Fibroblast of gingiva (primary cell): ENCODE measurements at regions not wholly inside any gene's neighbourhood (a gene's known extent, or its start where the extent isn't known, plus 50 kb on each side); places are given as distances from the start of the nearest gene placed in this dataset.

ENCODE experiments used
- DNase-seq: peaks from one replicate; pipeline ENCODE4 v3.0.0-alpha.2; 2011; ENCODE audit warnings: low read depth

DNA sequence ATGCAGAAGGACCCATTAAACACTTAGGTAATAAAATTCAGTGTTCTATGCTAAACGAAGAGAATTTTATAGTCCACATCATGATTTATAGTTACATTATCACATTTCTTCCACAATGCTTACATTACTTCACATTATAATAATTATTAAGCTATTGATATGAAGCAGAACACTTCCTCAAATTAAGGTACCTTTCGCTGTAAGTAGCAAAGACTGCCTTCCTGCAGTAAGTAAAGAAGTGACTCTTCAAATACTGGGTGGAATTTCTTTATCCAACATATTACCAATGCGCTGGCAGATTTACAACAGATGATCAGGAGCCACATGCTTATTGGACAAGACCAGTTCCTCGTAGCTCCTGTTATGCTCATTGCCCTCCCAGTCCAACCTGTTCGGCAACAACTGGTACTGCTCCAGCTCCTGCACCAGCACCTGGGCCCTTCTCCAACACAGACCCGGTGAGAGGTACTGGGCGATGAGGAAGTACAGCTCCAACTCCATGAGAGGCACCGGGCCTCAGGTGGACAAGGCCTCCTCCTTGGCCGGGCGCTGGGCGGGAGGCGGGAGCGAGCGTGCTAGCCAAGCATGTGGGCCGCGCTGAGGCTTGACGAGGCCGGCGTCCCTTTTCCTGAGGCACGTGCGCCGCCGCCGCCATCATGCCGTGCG is 210.7 kb upstream of the ATP2B1 start:
- DNase-seq = no peak

DNA sequence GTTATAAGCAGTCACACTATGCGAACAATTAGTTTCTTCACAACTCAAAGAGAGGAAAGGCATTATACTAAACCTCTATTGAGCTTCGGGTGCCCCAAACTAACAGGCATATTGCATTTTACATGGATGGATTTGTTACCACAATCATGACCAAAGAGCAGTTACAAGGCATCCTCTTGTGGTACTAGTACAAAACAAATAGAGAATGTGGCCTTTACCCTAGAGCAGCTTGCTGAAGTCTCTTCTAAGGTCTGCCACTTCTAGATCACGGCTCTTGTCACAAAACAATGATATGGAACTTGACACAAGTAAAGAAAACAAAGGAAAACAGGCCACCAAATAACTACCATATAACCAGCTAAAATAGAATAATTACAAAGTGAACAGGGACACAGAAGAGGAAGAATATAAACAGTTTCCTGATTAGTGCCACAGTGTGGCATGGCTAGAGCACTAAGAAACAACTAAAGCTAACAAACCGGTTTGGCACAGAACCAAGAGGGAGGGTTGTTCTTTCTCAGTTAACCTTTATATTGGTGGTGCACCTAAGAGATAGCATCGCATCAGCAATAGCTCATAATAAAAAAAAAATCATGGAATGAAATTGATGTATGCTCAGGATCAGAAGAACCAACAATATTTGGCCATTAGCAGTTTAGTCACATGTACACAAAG is 209.7 kb upstream of the ATP2B1 start:
- no peak for DNase-seq

- DNase-seq = no peak
Measured at GRCh38 chr12:89909753-89910152, 201.1 kb upstream of the ATP2B1 start.

DNA sequence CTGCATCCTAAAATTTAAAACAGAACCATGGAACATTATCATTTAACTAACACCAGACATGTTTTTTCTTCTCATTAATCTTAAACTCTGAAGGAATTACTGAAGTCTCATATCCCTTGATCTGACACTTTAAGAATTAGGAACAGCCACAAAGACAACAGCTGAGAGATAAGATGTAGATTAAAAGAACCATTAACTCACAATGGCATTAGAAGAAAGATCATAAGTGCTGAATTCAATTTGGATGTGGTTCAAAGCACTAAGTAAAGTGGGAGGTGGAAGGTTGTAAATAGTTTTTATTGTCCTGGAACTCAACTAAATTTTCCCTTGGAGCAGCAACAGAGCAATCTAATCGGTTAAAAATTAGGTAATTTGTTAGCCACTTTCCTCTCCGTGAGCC is 199.0 kb upstream of the ATP2B1 start:
- no peak for DNase-seq

GRCh38 chr12:89906824-89907223 is 198.2 kb upstream of the ATP2B1 start:
- DNase-seq = no peak

GRCh38 chr12:89906178-89906577 is 197.5 kb upstream of the ATP2B1 start:
- no peak for DNase-seq

DNA sequence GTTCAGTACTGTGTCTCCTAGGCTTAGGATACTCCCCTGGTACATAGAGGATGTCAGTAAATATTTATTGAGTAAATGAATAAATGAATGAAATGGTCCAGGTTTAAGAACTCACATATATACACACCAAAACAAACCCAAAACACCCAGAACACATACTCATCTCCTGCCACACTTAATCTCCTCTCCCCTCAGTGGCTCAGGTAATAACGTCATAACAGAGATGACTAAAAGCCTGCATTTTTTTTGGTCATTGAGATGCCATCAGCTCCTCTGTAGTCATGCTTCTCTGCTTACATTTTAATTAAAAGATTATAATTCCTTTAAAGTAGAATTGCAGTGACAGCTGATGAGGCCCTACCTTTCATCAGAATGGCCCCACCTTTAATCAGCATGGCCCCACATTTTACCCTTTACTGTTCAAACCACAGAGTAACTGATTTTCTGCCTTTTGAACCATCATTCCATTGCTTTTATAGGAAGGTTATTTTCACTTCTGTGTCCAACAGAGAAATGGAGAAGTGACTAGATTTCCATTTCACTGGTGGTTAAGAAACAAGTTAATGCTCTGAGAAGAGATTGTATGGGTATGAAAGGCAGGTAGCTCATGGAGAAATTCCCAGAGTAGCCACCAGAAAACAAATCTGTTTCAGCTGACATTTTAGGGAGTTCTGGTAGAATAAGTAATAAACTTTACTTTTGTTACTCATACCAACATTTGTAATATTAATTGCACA is 193.4 kb upstream of the ATP2B1 start:
- DNase-seq = no peak

DNA sequence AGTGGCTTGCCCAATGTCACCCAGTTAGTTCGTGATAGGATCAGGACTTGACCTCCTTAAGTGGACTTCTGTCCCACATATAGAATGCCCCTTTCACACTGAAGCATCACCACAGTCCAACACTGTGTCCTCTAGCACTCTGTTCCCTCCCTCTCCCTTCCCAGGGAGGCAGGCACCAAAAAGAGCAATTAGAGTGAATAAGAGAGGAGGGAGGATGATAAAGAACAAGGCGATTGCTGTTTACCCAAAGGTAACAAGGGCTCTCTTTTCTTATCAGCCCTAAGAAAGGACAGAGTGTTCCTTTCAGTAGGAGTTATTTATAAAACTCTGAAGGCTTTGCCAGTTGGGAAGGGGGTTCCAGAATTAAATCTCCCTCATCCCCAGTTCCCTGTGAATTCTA is 192.7 kb upstream of the ATP2B1 start:
- no peak for DNase-seq

DNA sequence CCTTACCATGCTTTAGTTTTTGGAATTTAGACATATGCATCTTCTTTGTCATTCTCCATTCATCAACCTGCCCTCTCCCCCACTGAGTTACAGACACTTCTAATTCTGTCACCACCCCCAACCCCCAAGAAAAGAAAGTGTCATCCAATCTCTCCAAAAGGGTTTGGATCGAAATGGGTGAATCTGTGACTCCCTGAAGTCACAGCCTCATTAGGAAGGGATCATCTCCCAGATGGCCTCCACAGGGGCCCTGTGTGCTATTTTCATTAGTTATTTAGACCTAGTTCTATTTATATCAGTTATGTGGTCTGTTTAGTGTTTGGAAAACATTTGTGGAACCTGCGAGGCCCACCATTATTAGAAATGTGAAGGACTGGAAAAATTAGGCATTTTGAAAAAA is 191.0 kb upstream of the ATP2B1 start:
- no peak for DNase-seq

DNA sequence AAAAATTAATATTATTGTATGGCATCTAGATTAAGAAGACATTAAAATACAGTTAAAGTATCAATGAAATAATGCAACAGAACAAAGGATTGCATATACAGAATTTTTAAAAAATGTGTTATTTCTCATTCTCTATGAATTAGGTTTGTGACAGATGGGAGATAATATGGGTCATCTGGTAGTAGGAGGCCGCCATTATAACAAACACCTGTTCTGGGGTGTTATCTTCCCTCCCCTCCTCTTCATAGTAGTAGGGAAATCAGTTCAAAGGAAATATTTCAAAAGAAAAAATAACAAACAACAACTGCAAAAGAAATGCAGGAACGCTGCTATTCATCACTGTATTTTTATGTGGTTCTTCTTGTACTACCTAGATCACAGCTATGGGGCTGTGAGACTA is 187.0 kb upstream of the ATP2B1 start:
- DNase-seq = no peak

GRCh38 chr12:89895101-89895500 is 186.5 kb upstream of the ATP2B1 start:
- no peak for DNase-seq

DNA sequence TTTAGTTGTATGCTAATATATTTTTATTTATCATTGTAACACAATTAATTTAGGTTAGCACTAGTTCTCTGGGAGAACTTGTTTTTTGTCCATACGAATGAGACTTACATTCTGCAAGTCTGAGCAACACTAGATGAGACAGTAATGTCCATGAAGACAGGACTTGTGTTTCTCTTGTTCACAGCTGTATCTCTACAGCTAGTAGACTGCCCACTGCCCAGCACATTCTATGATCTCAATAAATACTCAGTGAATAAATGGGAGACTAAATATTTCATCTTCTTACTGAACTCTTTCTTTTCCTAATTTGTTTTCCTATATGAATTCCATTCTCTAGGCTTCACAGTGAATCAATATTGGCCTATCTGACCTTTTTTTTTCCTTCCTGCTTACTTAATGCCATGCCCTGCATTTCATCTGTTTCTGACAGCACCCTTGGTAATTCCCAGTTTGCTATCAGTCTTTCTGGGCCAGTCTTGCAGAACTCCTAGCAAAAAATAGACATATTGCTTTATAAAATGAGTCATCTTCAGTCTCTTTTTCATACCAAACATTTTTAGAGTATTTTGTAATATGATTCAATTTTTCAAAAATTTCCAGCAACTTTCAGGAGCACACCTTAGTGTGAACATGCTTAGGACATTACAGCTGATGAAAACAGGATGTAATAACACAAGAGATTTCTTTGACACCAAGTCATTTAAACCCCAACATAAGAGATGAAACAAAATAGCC is 185.5 kb upstream of the ATP2B1 start:
- DNase-seq = peak; percentile 18

DNA sequence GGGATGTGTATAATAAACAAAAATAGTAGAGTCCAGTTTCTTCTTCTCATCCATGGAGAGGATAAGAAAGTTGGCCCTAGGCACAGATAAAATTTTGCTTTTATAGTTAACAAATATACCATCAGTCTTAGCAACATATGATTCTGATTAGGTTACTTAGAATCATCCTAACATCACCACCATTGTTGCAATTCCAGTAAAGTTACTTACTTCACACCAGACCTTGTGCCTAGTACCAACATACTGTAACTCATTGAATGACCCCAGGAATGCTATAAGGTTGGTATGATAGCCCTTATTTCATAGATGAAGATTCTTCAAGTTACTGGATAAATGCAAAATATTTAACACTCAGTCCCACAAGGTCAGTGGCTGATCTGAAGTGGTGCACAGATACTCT is 183.8 kb upstream of the ATP2B1 start:
- DNase-seq = peak; percentile 46

- no peak for DNase-seq
Measured at GRCh38 chr12:89891933-89892332, 183.3 kb upstream of the ATP2B1 start.

DNA sequence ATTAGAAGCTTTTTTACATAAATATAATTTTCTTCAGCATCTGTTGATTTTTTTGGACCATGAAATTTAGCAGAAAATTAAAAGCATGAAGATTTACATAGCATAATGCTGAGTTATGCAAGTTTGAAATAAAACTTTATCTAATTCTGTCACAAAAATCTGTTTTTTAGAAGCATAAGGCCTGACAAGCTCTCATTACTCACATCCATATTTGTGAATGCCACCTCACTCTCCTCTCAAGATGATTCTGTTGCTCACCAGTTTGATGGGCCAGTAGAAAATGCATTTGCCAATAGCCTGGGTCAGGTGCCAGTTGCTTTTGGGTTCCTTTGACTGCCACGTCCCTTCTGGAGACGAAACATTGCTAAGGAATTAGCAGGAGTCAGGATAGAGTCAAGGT is 181.5 kb upstream of the ATP2B1 start:
- no peak for DNase-seq

DNA sequence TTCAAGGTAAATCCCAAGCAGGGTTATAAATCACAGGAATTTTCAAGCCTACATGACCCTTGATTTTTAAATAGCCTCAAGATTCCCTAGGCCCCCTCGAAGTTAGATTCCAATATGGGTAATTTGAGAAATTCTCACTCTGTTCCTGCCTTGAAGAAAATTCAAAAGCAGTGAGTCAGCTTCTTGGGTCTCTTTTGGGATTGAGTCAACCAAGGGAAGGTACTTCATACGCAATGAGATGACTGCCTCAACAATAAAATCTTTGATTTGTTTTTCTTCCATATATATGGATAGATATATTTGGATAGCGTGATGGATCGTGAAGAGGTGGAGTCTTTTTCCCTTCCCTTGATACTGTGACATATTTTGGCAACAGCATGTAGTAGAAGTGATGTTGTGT is 180.4 kb upstream of the ATP2B1 start:
- peak; percentile 8 for DNase-seq

- DNase-seq = no peak
Measured at GRCh38 chr12:89884952-89885351, 176.3 kb upstream of the ATP2B1 start.

- DNase-seq = no peak
Measured at GRCh38 chr12:89884416-89884898, 175.8 kb upstream of the ATP2B1 start.

GRCh38 chr12:89883630-89884389 is 175.2 kb upstream of the ATP2B1 start:
- no peak for DNase-seq

DNA sequence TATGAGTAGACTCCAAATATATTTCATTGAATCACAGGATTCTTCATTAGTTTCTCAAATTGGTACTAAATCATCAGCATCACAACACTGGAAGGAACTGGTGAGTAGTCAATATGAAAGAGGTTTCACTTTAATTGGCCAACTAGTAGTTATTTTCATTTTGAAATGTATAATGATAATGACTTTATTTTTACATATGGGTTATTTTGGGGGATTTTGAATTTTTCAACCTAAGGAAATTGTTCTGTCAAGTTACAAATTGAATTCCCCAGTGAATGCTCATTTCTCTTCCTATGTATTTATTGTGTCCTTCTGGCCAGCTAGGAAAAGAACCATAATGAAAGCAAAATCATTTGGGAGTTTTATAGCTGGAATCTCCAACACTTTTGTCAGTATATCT is 174.2 kb upstream of the ATP2B1 start:
- DNase-seq = no peak

- DNase-seq = peak; percentile 7
Measured at GRCh38 chr12:89882050-89882449, 173.4 kb upstream of the ATP2B1 start.
